GM18511 (cell line): ENCODE measurements at regions not wholly inside any gene's neighbourhood (a gene's known extent, or its start where the extent isn't known, plus 50 kb on each side); places are given as distances from the start of the nearest gene placed in this dataset.
"Not testable (repeated sequence)": the region's sequence is repeated elsewhere in the genome, so short reads cannot be mapped to it uniquely, and the experiment has no call there.

Experiments
- ATAC-seq: cut with Tn5 transposase; IDR thresholded peaks from one replicate; pipeline ENCODE4 v1.9.1; 2021; ENCODE audit warnings: mild to moderate bottlenecking, moderate library complexity; ENCODE audit not compliant: unreplicated experiment

DNA sequence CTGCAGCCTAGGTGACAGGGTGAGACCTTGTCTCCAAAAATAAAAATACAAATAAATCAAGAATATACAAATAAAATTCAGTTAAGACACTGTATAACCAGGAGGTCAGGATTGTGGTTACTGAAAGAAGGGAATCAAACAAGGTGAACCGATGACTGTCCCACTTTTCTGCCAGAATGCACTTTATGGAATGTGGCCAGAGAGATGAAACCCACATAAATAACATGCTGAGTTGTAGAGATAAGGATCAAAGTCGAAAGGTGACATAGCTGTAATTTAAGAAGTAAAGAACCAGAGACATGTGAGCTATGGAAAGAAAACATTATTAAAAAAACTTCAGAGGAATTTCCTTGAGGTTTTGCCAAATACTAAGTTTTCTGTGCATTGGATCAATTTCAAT is 1098.2 kb upstream of the USP15 start:
- no peak for ATAC-seq

DNA sequence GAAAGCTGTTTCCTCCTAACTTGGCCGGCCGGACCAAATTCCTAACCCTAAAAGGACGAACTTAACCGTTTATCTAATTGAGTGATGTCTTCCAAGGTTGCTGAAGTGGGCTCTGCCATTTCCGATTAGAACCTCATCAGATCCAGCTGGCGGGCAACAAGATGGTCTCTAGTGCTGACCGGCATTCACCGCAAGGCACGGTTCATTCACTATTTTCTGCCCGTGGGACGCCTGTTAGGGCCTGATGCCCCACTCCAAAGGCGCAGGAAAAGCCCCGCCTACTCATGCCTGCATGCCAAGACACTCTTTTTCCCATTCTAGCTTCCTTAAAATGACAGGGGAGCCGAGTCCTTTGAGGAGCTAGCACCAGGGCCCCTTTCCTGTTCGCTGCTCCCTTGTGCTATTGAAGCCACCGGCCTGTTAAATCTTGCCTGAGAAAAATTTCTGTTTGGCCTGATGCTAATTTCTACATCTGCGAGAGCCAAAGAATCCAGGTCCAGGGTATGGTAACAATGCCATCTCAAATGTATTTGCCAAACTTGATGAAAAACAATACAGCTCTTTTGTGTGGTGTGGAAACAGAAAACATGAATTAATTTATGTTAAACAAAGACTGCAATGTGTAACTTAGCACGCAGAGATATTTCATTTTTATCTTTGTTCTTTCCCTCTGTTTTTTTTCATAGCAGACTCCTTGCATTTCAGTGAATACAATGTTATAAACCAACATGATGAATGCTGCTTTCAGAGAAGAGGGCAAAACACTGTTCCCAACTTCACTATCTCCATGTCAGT is 1071.2 kb upstream of the USP15 start:
- no peak for ATAC-seq

DNA sequence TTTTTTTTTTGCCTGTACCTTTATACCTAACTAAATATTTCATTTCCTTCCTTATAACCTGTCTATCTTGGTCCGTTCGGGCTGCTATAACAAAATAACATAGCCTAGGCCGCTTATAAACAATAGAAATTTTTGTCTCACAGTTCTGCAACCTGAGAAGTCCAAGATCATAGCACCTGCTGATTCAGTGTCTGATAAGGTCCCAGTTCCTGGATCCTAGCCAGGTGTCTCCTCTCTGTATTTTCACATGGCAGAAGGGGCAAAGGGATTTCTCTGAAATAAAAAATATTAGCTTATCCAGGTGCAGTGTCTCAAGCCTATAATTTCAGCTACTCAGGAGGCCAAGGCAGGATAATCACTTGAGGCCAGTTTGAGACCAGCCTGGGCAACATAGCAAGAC is 1046.6 kb upstream of the USP15 start:
- no peak for ATAC-seq

- ATAC-seq = no peak
Observed at GRCh38 chr12:61220337-61220736, 1039.9 kb upstream of the USP15 start.

GRCh38 chr12:61232040-61232439 is 1028.2 kb upstream of the USP15 start:
- ATAC-seq = no peak

GRCh38 chr12:61250303-61250702 is 1009.9 kb upstream of the USP15 start:
- ATAC-seq = no peak

DNA sequence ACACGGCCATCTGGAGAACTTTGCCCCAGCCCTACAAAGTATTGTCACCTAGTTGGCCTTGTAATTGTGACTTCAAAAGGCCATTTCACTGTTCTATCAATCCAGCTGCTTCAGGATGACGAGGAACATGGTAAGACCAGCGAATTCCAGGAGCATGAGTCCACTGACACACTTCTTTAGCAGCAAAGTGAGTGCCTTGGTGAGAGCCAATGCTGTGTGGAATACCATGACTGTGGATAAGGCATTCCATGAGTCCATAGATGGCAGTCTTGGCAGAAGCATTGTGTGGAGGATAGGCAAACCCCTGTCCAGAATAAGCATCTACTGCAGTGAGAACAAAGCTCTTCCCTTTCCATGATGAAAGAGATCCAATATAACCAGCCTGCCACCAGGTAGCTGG is 1009.1 kb upstream of the USP15 start:
- no peak for ATAC-seq

GRCh38 chr12:61254225-61254624 is 1006.0 kb upstream of the USP15 start:
- ATAC-seq = no peak

DNA sequence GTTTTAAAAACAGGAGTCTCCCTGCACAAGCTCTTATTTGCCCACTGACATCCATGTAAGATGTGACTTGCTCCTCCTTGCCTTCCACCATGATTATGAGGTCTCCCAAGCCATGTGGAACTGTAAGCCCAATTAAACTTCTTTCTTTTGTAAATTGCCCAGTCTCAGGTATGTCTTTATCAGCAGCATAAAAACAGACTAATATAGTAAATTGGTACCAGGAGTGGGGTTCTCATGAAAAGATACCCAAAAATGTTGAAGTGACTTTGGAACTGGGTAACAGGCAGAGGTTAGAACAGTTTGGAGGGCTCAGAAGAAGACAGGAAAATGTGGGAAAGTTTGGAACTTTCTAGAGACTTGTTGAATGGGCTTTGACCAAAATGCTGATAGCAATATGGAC is 995.9 kb upstream of the USP15 start:
- not testable (repeated sequence) for ATAC-seq

DNA sequence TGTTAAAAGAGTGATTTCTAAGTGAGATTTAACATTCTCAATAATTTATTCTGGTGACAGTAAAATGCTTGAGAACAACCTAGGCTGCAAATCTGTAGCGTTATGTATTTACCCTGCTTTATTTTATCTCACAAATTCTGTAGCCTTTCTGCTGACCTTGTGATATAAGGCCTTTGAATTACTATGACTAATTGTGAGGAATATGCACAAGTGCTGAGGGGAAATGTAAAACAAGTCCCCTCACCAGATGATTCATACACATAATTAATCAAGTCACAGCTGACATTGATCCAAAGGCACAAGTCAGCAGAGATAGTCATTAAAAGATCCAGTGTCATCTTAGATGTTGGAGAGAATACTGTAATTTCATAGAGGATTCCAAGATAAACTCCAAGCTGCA is 992.7 kb upstream of the USP15 start:
- ATAC-seq = no peak

DNA sequence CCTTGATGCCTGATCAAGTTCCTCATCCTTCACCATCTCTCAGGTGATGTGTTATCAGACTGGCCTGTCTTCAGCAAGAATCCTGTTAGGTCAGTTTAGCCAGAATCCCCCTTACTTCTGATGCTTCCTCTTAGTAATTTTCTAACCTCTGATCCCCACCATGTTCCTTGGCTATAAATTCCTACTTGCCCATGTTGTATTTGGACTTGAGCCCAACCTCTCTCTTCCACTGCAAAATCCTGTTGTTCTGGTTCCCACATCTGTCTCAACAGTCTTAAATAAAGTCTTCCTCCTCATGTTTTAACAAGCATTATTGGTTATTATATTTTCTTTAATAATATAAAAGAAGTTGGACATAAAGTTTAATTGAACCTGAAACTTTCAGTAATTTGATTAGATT is 987.8 kb upstream of the USP15 start:
- ATAC-seq = no peak

GRCh38 chr12:61282790-61283575 is 977.2 kb upstream of the USP15 start:
- no peak for ATAC-seq

DNA sequence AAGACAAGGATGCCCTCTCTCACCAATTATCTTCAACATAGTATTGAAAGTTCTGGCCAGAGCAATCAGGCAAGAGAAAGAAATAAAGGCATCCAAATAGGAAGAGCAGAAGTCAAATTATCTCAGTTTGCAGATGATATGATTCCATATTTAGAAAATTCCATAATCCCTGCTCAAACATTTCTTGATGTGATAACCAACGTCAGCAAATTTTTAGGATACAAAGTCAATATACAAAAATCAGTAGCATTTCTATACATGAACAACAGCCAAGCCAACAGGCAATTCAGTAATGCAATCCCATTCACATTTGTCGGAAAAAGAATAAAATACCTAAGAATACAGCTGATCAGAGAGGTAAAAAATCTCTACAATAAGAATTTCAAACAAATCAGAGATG is 969.7 kb upstream of the USP15 start:
- no peak for ATAC-seq

DNA sequence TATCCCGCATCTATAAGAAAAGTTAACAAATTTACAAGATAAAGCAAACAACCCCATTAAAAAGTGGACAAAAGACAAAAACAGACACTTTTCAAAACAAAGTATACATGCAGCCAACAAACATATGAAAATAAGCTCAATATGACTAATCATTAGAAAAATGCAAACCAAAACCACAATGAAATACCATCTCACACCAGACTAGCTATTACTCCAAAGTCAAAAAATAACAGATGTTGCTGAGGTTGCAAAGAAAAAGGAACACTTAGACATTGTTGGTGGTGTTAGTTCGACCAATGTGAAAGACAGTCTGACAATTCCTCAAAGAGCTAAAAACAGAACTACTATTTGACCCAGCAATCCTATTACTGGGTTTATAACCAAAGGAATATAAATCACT is 968.6 kb upstream of the USP15 start:
- ATAC-seq = no peak

DNA sequence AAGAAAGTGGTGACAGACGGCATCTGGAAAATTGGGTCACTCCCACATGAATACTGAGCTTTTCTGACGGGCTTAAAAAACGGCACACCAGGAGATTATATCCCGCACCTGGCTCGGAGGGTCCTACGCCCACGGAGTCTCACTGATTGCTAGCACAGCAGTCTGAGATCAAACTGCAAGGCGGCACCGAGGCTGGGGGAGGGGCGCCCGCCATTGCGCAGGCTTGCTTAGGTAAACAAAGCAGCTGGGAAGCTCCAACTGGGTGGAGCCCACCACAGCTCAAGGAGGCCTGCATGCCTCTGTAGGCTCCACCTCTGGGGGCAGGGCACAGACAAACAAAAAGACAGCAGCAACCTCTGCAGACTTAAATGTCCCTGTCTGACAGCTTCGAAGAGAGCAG is 966.2 kb upstream of the USP15 start:
- not testable (repeated sequence) for ATAC-seq

GRCh38 chr12:61301817-61302216 is 958.4 kb upstream of the USP15 start:
- no peak for ATAC-seq

GRCh38 chr12:61302282-61302681 is 957.9 kb upstream of the USP15 start:
- no peak for ATAC-seq

DNA sequence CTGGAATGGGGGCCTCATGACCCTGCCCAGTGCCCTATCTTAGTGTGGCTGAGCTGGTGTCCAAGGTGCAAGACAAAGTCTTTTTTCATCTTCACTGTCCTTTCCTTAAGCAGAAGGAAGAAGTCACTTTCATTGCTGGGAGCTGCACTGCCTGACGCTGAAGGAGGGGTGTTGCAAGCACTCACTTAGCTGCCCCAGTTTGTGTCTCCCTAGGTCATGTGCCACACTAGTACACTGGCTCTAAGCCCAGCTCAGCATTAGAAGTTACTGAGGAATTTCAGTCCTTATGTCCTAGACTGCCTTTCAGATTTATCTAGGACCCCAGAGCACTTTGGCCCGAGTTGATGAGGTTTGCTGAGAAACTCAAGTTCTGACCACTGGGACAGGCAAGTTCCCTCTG is 952.0 kb upstream of the USP15 start:
- no peak for ATAC-seq

DNA sequence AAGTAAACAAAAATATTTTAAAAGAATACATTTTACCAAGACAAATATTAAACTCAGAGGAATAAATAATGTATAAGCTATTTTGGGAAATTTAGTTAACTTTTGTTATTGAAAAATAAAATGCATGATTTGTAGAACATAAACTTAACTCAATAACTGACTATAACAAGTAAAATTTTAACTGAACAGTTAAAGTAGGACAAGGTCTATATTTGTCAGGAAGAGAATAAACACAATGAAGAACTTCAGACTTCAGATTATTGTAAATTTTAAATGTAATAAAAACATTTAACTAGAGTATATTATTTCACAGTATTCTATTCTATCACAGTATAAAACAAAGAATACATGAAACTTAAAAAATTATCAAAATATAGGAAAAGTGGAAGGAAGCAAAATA is 948.8 kb upstream of the USP15 start:
- ATAC-seq = no peak

GRCh38 chr12:61348871-61349270 is 911.3 kb upstream of the USP15 start:
- ATAC-seq = no peak

GRCh38 chr12:61355105-61355504 is 905.1 kb upstream of the USP15 start:
- no peak for ATAC-seq

- ATAC-seq = no peak
Observed at GRCh38 chr12:61356485-61356884, 903.7 kb upstream of the USP15 start.
